H1 (cell line): ENCODE measurements at regions not wholly inside any gene's neighbourhood (a gene's known extent, or its start where the extent isn't known, plus 50 kb on each side); places are given as distances from the start of the nearest gene placed in this dataset.

Experiments used
- BRCA1 ChIP-seq: IDR thresholded peaks from 2 replicates; pipeline ENCODE4 v1.6.1; 2012; ENCODE audit warnings: low read depth, low read length, improper control_type of control experiment
- CREB1 ChIP-seq: IDR thresholded peaks from 2 replicates; pipeline ENCODE4 v1.6.1; 2012; ENCODE audit warnings: inconsistent platforms
- CTBP2 ChIP-seq: IDR thresholded peaks from 2 replicates; pipeline ENCODE4 v1.7.0; 2011; ENCODE audit warnings: borderline replicate concordance, mild to moderate bottlenecking, moderate library complexity, mixed read lengths, low read length; ENCODE audit not compliant: insufficient read depth, insufficient read length
- RAD21 ChIP-seq, 2 experiments: IDR thresholded peaks in 1 of 2; conservative IDR thresholded peaks in 1 of 2; 2 replicates each; pipeline ENCODE4 v1.6.1; 2011; ENCODE audit warnings: low read depth in 2 of 2, low read length in 2 of 2, improper control_type of control experiment in 1 of 2, inconsistent platforms in 1 of 2, mild to moderate bottlenecking in 1 of 2, moderate library complexity in 1 of 2
- SP2 ChIP-seq: IDR thresholded peaks from 2 replicates; pipeline ENCODE4 v1.6.1; 2012; ENCODE audit warnings: mild to moderate bottlenecking, low read length, inconsistent platforms
- TCF12 ChIP-seq: IDR thresholded peaks from 2 replicates; pipeline ENCODE4 v1.6.1; 2011; ENCODE audit warnings: low read depth, mild to moderate bottlenecking, low read length

GRCh38 chr10:125226823-125227222 is 66.5 kb upstream of the CTBP2 start (continued):
- no peak for TF ChIP-seq BRCA1
- TF ChIP-seq RAD21 (IDR thresholded peaks at IDR 0.05 in 1 of 2, conservative IDR thresholded peaks at IDR 0.05 in 1 of 2; ENCODE audit: low read depth in 2 of 2, low read length in 2 of 2), result no peak
- TF ChIP-seq CTBP2, result no peak
- no peak for TF ChIP-seq CREB1
- no peak for TF ChIP-seq SP2
- TF ChIP-seq TCF12, result no peak
